ENCODE measurements at regions not wholly inside any gene's neighbourhood (a gene's known extent, or its start where the extent isn't known, plus 50 kb on each side); places are given as distances from the start of the nearest gene placed in this dataset.

DNA sequence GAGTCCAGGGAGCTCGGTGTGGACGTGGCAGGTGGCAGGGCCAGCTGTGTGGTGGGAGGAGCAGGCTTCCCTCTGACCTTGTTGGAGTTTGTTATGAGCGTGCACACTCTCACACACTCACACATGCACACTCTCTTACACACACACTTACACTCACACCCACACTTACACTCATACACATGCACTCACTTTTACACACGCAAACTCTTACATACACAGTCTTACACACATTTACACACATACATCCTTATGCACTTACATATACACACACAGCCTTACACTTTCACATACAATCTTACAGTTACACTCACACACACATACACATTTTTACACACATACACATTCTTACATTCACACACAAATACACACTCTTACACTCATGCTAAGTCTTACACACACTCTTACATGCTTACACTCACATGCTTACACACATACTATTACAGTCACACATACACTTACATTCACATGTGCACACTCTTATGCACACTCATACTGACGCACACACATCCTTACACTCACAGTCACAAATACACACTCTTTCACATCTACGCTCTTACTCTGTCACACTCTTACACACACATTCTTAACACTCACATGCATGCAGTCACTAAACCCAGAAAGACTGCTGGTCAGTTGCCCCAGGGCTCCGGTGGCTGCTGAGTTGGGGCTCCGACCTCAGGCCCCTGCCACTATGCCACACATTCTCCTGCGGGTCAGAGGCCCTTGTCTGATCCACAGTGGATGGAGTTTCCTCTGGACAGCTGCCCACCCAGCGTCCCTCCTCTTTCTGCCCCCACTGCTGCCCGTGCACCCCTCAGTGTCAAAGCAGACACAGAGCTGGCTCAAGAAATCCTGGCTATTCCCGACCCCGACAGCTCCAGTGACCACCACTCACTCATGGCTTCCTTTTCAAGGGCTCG is 95.8 kb downstream of the ADRA2C start:
- Mint-ChIP-seq H3K9me3 (ENCODE audit: unreplicated experiment) (no peaks in the 10 kb centered on the region), H3K4me3 (ENCODE audit: unreplicated experiment) (no peak overlapping the region), H3K27me3 (ENCODE audit: insufficient read depth, unreplicated experiment) (peaks cover 2% of the 10 kb centered on the region), H3K36me3 (ENCODE audit: insufficient read depth, unreplicated experiment) (no peaks in the 10 kb centered on the region), H3K27ac (ENCODE audit: low read depth, unreplicated experiment) (no peak overlapping the region), H3K4me1 (ENCODE audit: insufficient read depth, unreplicated experiment) (no peaks in the 10 kb centered on the region)
- TF ChIP-seq, protein P1, sequence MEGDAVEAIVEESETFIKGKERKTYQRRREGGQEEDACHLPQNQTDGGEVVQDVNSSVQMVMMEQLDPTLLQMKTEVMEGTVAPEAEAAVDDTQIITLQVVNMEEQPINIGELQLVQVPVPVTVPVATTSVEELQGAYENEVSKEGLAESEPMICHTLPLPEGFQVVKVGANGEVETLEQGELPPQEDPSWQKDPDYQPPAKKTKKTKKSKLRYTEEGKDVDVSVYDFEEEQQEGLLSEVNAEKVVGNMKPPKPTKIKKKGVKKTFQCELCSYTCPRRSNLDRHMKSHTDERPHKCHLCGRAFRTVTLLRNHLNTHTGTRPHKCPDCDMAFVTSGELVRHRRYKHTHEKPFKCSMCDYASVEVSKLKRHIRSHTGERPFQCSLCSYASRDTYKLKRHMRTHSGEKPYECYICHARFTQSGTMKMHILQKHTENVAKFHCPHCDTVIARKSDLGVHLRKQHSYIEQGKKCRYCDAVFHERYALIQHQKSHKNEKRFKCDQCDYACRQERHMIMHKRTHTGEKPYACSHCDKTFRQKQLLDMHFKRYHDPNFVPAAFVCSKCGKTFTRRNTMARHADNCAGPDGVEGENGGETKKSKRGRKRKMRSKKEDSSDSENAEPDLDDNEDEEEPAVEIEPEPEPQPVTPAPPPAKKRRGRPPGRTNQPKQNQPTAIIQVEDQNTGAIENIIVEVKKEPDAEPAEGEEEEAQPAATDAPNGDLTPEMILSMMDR (IDR thresholded peaks at IDR 0.05; ENCODE audit: unreplicated experiment), result no peak
- POLR2A ChIA-PET, result no interaction called here
- no TSS peak for BruUV-seq (replicated peaks)
- no peak for DNase-seq (ENCODE audit: unreplicated experiment)
- CTCF ChIA-PET, result no interaction called here
- intact Hi-C loops (cut with micrococcal nuclease), result no loop called here

- DNase-seq (ENCODE audit: unreplicated experiment), result no peak
- no peaks in the 10 kb centered on the region for H3K27me3 Mint-ChIP-seq (ENCODE audit: insufficient read depth, unreplicated experiment)
- H3K27ac Mint-ChIP-seq (ENCODE audit: low read depth, unreplicated experiment), result no peak overlapping the region
- no peaks in the 10 kb centered on the region for H3K36me3 Mint-ChIP-seq (ENCODE audit: insufficient read depth, unreplicated experiment)
- ChIA-PET CTCF (no interaction called here), POLR2A (no interaction called here)
- TF ChIP-seq, protein P1 (IDR thresholded peaks at IDR 0.05; ENCODE audit: unreplicated experiment), result no peak
- no peaks in the 10 kb centered on the region for H3K9me3 Mint-ChIP-seq (ENCODE audit: unreplicated experiment)
- BruUV-seq (replicated peaks), result no TSS peak
- intact Hi-C loops (cut with micrococcal nuclease), result no loop called here
- no peaks in the 10 kb centered on the region for H3K4me1 Mint-ChIP-seq (ENCODE audit: insufficient read depth, unreplicated experiment)
- no peak overlapping the region for H3K4me3 Mint-ChIP-seq (ENCODE audit: unreplicated experiment)
Observed at GRCh38 chr4:3862640-3863420, 96.6 kb downstream of the ADRA2C start.

DNA sequence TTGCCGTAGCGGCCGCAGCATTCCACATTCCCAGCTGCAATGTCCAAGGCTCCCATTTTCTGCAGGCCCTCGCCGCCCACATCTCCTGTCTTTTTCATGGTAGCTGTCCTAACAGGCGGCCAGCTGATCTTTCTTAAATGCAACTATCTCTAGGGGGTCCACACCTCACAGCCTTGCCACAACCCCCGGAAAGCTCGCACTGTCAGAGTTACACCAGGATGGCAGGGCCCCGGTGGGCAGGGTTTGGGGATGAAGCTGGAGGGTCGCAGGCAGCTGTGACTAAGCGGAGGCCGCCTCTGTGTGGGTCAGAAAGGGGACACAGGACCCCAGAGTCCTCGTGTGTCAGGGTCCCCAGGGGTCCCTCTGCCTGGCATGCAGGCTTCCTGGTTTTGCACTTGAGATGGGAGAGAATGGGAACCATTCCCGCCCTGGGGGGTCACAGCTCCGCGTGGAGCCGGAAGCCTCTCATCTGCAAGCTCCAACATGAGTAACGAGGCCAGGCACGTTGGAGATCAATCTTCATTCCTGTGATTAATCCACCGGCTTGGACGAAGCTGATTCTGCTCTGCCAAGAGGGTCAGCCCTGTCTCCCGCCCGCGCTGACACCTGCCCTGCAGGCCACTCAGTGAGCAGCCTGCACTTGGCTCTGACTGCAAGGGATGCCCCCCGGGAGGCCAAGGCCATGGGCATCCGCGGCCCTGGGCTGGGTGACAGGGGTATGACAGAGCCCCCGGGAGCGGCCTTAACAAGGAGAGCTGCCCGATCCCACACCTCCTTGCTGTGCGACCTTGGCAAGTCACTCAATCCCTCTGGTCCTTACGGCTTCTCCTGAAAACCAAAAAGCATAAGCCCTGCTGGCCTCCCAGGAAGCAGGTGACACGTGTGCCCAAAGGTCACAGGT is 97.9 kb downstream of the ADRA2C start:
- no TSS peak for BruUV-seq (replicated peaks)
- Mint-ChIP-seq H3K27ac (ENCODE audit: low read depth, unreplicated experiment) (no peak overlapping the region), H3K9me3 (ENCODE audit: unreplicated experiment) (no peaks in the 10 kb centered on the region), H3K36me3 (ENCODE audit: insufficient read depth, unreplicated experiment) (no peaks in the 10 kb centered on the region), H3K4me1 (ENCODE audit: insufficient read depth, unreplicated experiment) (no peaks in the 10 kb centered on the region), H3K27me3 (ENCODE audit: insufficient read depth, unreplicated experiment) (no peaks in the 10 kb centered on the region), H3K4me3 (ENCODE audit: unreplicated experiment) (no peak overlapping the region)
- intact Hi-C loops (cut with micrococcal nuclease), result no loop called here
- ChIA-PET CTCF (interaction anchor here (0.7 to 0.8 kb wide), 2 partner anchors 30 to 414 kb away, joined by 3 read pairs; no protein-coding TSS in a partner anchor), POLR2A (no interaction called here)
- no peak for DNase-seq (ENCODE audit: unreplicated experiment)
- TF ChIP-seq, protein P1 (IDR thresholded peaks at IDR 0.05; ENCODE audit: unreplicated experiment), result no peak
